GM23248 (cell line): ENCODE measurements at regions not wholly inside any gene's neighbourhood (a gene's known extent, or its start where the extent isn't known, plus 50 kb on each side); places are given as distances from the start of the nearest gene placed in this dataset.

ENCODE experiments used
- DNase-seq: peaks from one replicate; pipeline ENCODE4 v3.0.0-alpha.2; 2015
- H2AFZ ChIP-seq: fragments of 200-600 bp; sonication (generic); 2 replicates; pipeline ENCODE4 v1.6.1; 2016; ENCODE audit warnings: antibody characterized with exemption
- H3F3A ChIP-seq: fragments of 200-600 bp; sonication (generic); 2 replicates; pipeline ENCODE4 v1.6.1; 2016; ENCODE audit warnings: mild to moderate bottlenecking, antibody characterized with exemption, mixed run types; ENCODE audit not compliant: insufficient read depth
- H3K27ac ChIP-seq: fragments of 200-600 bp; sonication (generic); 2 replicates; pipeline ENCODE4 v1.5.1; 2016; ENCODE audit warnings: mild to moderate bottlenecking
- H3K27me3 ChIP-seq: fragments of 200-600 bp; sonication (generic); replicated peaks from 2 replicates; pipeline ENCODE4 v1.6.1; 2016; ENCODE audit warnings: mild to moderate bottlenecking; ENCODE audit not compliant: insufficient read depth
- H3K36me3 ChIP-seq: fragments of 200-600 bp; sonication (generic); 2 replicates; pipeline ENCODE4 v1.6.1; 2016; ENCODE audit warnings: low read depth, mild to moderate bottlenecking
- H3K4me1 ChIP-seq: fragments of 200-600 bp; sonication (generic); 2 replicates; pipeline ENCODE4 v1.6.1; 2016; ENCODE audit warnings: mild to moderate bottlenecking; ENCODE audit not compliant: insufficient read depth
- H3K4me2 ChIP-seq: fragments of 200-600 bp; sonication (generic); one replicate; pipeline ENCODE4 v1.6.1; 2016; ENCODE audit warnings: mild to moderate bottlenecking; ENCODE audit not compliant: unreplicated experiment
- H3K4me3 ChIP-seq: fragments of 200-600 bp; sonication (generic); 2 replicates; pipeline ENCODE4 v1.5.1; 2016; ENCODE audit warnings: mild to moderate bottlenecking
- H3K79me2 ChIP-seq: fragments of 200-600 bp; sonication (generic); 2 replicates; pipeline ENCODE4 v1.6.1; 2016; ENCODE audit warnings: mild to moderate bottlenecking; ENCODE audit not compliant: insufficient read depth
- H3K9ac ChIP-seq: fragments of 200-600 bp; sonication (generic); 2 replicates; pipeline ENCODE4 v1.6.1; 2016; ENCODE audit warnings: mild to moderate bottlenecking
- H3K9me2 ChIP-seq: fragments of 200-600 bp; sonication (generic); 2 replicates; pipeline ENCODE4 v1.6.1; 2016; ENCODE audit warnings: mixed run types, mild to moderate bottlenecking, moderate library complexity; ENCODE audit not compliant: insufficient read depth
- H3K9me3 ChIP-seq: fragments of 200-600 bp; sonication (generic); one replicate; pipeline ENCODE4 v1.6.1; 2017; ENCODE audit warnings: low read depth
- H4K20me1 ChIP-seq: fragments of 200-600 bp; sonication (generic); 2 replicates; pipeline ENCODE4 v1.6.0; 2016; ENCODE audit not compliant: insufficient read depth
- EZH2 ChIP-seq: fragments of 200-600 bp; sonication (generic); IDR thresholded peaks from 2 replicates; pipeline ENCODE4 v1.6.1; 2018; ENCODE audit warnings: antibody characterized with exemption, mild to moderate bottlenecking; ENCODE audit not compliant: insufficient read depth, poor library complexity, severe bottlenecking
- EZH2phosphoT487 ChIP-seq: fragments of 200-600 bp; sonication (generic); IDR thresholded peaks from 2 replicates; pipeline ENCODE4 v1.6.1; 2018; ENCODE audit warnings: antibody characterized with exemption, moderate library complexity, mild to moderate bottlenecking, low read depth; ENCODE audit not compliant: insufficient read depth
- WGBS, 2 experiments: methylation state at CpG; one replicate each; pipeline ENCODE4 v1.1.6; 2015 to 2017; ENCODE audit warnings: low lambda C conversion rate in 2 of 2, low coverage in 1 of 2; ENCODE audit errors: missing lambda C conversion rate in 2 of 2; 5-methylcytosine and 5-hydroxymethylcytosine counted together
- in situ Hi-C: fragments of 300-500 bp; cut with MboI; formaldehyde crosslinking; loops from 2 replicates; pipeline ENCODE4 v1.15.0; 2020

- H3K79me2 ChIP-seq: no peaks in the 10 kb centered on the region
- DNase-seq: no peak
- in situ Hi-C loops: no loop called here
- H4K20me1 ChIP-seq: no peaks in the 10 kb centered on the region
- no peaks in the 10 kb centered on the region for H3K36me3 ChIP-seq
- H3K9me3 ChIP-seq: no peaks in the 10 kb centered on the region
- TF ChIP-seq EZH2phosphoT487: no peak
- no peak for TF ChIP-seq EZH2
- H3K9ac ChIP-seq: no peak overlapping the region
- H3K4me3 ChIP-seq: no peak overlapping the region
- no peaks in the 10 kb centered on the region for H3K27me3 ChIP-seq
- H3K27ac ChIP-seq: no peak overlapping the region
- no peaks in the 10 kb centered on the region for H3K9me2 ChIP-seq
- H3K4me1 ChIP-seq: no peaks in the 10 kb centered on the region
- no peak overlapping the region for H3K4me2 ChIP-seq
- no peak overlapping the region for H2AFZ ChIP-seq
- H3F3A ChIP-seq: no peaks in the 10 kb centered on the region
These were observed 383.8 kb upstream of the MAP3K7 start for GRCh38 chr6:90970672-90971071.

- H2AFZ ChIP-seq: no peak overlapping the region
- no peak overlapping the region for H3K4me2 ChIP-seq
- H3K9me3 ChIP-seq: no peaks in the 10 kb centered on the region
- H4K20me1 ChIP-seq: no peaks in the 10 kb centered on the region
- WGBS, 2 experiments: 11 to 16% methylated on average over 3 of the region's 3 CpGs
- no peak overlapping the region for H3K27ac ChIP-seq
- TF ChIP-seq EZH2phosphoT487 (no peak), EZH2 (no peak)
- no peaks in the 10 kb centered on the region for H3K27me3 ChIP-seq
- no peak overlapping the region for H3K4me3 ChIP-seq
- H3K4me1 ChIP-seq: no peaks in the 10 kb centered on the region
- no peak for DNase-seq
- H3K36me3 ChIP-seq: no peaks in the 10 kb centered on the region
- H3K79me2 ChIP-seq: no peaks in the 10 kb centered on the region
- H3K9me2 ChIP-seq: no peaks in the 10 kb centered on the region
- in situ Hi-C loops: no loop called here
- H3F3A ChIP-seq: no peaks in the 10 kb centered on the region
- H3K9ac ChIP-seq: no peak overlapping the region
These were observed 380.6 kb upstream of the MAP3K7 start for GRCh38 chr6:90967471-90967870.

- no peak for DNase-seq
- 6 to 8% methylated on average over 2 of the region's 2 CpGs for WGBS, 2 experiments
- TF ChIP-seq EZH2phosphoT487 (no peak), EZH2 (no peak)
- Histone ChIP-seq H3K4me2 (no peak overlapping the region), H3K4me3 (no peak overlapping the region), H3K9me3 (no peaks in the 10 kb centered on the region), H2AFZ (no peak overlapping the region), H4K20me1 (no peaks in the 10 kb centered on the region), H3K79me2 (no peaks in the 10 kb centered on the region), H3K36me3 (no peaks in the 10 kb centered on the region), H3K9ac (no peak overlapping the region), H3K9me2 (no peaks in the 10 kb centered on the region), H3F3A (no peaks in the 10 kb centered on the region), H3K27me3 (no peaks in the 10 kb centered on the region), H3K4me1 (no peaks in the 10 kb centered on the region), H3K27ac (no peak overlapping the region)
- in situ Hi-C loops: no loop called here
These were observed 373.5 kb upstream of the MAP3K7 start for GRCh38 chr6:90960324-90960723.

GRCh38 chr6:90955246-90955645 lies 368.4 kb upstream of the MAP3K7 start:
- Histone ChIP-seq H3K4me2 (no peak overlapping the region), H3K79me2 (no peaks in the 10 kb centered on the region), H3K9me3 (no peaks in the 10 kb centered on the region), H2AFZ (no peak overlapping the region), H3K36me3 (no peaks in the 10 kb centered on the region), H3F3A (no peaks in the 10 kb centered on the region), H3K9ac (no peak overlapping the region), H3K4me3 (no peak overlapping the region), H4K20me1 (no peaks in the 10 kb centered on the region), H3K27me3 (no peaks in the 10 kb centered on the region), H3K9me2 (no peaks in the 10 kb centered on the region), H3K27ac (no peak overlapping the region), H3K4me1 (no peaks in the 10 kb centered on the region)
- WGBS, 2 experiments: 10 to 15% methylated on average over 3 of the region's 3 CpGs
- TF ChIP-seq EZH2phosphoT487: no peak
- no peak for TF ChIP-seq EZH2
- in situ Hi-C loops: no loop called here
- no peak for DNase-seq

- Histone ChIP-seq H3K36me3 (no peaks in the 10 kb centered on the region), H3K27me3 (no peaks in the 10 kb centered on the region), H3K79me2 (no peaks in the 10 kb centered on the region), H3K9ac (no peak overlapping the region), H3K9me2 (no peaks in the 10 kb centered on the region), H2AFZ (no peak overlapping the region), H3F3A (no peaks in the 10 kb centered on the region), H3K27ac (no peak overlapping the region), H4K20me1 (no peaks in the 10 kb centered on the region), H3K9me3 (no peaks in the 10 kb centered on the region), H3K4me1 (no peaks in the 10 kb centered on the region), H3K4me3 (no peak overlapping the region), H3K4me2 (no peak overlapping the region)
- TF ChIP-seq EZH2phosphoT487: no peak
- no peak for TF ChIP-seq EZH2
- no peak for DNase-seq
- in situ Hi-C loops: no loop called here
These were observed 366.7 kb upstream of the MAP3K7 start for GRCh38 chr6:90953405-90954161.
